HG03108 (cell line): ENCODE measurements at regions not wholly inside any gene's neighbourhood (a gene's known extent, or its start where the extent isn't known, plus 50 kb on each side); places are given as distances from the start of the nearest gene placed in this dataset.

Source experiments
- ATAC-seq: cut with Tn5 transposase; IDR thresholded peaks from one replicate; pipeline ENCODE4 v1.9.1; 2021; ENCODE audit warnings: moderate library complexity; ENCODE audit not compliant: unreplicated experiment

- ATAC-seq, result no peak
These were observed 81.4 kb downstream of the ZNF608 start for GRCh38 chr5:124665035-124665434.

GRCh38 chr5:124664287-124664686 lies 82.2 kb downstream of the ZNF608 start:
- no peak for ATAC-seq

GRCh38 chr5:124663101-124663506 lies 83.3 kb downstream of the ZNF608 start:
- ATAC-seq, result no peak

DNA sequence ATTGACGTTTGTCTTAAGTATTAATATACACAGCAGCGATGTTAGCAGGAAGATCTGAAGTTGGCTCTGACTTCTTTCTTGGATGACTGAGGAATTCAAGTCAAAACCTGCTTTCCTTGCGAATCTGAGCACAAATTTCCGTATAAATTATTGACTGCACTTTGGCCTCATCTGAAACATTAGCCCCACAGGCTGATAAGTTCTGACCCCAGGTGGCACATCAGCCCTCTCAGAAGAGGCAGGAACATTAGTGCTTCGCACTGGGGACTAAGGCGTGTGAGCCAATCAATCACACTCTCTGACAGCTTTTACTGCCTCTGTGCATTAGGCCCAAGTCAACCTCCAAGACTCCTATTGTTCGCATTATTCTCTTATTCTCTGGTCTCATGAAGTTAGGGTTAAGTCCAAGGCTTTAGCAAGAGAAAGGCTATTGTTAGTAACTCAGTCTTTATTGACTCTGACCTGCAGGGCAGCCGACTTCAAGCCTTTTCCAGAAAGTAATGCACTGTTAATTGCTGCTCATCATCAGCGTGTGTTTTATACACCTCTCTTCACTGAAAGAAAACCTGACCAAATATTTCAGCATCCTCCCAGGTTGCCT lies 84.2 kb downstream of the ZNF608 start:
- no peak for ATAC-seq

DNA sequence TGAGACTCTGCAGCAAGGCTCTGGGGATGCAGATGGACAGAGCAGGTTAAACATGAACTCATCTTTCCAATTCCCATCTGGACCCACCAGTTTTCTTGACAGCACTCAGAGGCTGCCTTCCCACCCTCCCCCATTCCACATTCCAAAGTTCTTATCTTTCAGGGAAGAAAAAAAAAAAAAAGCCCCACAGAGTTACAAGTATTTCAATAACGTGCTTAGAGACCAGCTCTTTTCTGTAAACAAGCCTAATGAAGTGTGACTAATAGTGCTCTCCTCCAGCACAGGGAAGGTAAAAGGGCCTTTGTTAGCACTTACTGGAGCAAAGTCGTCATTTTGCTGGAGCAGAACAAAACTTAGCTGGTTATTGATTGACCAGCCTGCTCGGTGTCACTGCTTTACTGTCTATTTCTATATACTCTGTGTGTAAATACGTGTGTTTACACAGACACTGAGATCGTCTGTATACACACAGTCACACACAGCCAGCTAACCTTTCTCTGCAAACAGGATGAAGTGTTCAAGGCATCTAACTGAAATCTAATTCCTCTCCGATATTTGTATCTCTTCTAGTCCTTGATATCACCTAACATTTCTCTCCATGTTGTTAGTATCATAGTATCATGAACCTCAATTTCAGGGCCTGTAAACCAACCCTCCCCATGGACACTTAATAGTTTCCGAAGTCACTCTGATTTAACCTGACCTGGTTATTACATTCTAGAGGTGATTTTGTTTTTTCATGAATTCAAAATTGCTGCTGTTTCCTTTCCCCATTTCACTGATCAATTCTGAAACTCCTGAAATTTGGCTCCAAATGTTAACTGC lies 84.9 kb downstream of the ZNF608 start:
- no peak for ATAC-seq

DNA sequence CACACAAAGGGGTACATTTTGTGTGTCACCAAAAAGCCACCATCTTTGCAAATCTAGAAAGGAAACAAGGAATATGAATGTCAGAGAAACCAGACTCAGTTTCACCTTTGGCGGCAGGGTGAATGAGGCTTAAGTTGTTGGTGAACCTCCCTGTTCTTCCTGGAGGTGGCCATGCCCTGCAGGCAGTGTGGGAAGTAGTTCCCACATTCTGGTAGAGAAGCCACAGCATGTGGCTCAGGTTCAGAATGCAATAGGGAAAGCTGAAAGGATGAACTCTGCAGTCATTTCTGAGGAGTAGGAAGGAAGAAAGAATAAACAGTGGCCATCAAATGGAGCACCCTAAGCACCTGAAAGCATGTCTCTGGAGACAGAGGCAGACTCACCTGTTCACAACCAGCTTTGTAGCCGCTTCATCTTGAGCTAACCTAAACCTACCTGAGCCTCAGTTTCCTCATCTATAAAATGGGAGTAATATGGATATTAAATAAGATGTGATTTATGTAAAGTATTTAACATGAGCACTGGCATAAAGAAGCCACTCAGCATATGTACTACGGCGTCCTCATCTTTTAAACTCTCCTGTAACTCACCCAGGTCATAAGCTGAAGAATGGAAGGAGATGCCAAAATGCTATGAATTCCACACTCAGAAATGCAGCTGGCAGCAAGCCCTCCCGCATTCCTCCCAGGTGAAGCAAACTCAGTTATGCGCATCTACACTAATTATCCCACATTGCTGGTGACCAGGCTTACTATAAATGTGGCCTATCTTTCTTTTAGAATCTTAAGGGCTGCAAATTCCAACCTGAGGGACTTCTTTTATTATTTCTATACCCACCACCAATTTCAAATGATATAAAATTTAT lies 86.0 kb downstream of the ZNF608 start:
- ATAC-seq, result no peak

DNA sequence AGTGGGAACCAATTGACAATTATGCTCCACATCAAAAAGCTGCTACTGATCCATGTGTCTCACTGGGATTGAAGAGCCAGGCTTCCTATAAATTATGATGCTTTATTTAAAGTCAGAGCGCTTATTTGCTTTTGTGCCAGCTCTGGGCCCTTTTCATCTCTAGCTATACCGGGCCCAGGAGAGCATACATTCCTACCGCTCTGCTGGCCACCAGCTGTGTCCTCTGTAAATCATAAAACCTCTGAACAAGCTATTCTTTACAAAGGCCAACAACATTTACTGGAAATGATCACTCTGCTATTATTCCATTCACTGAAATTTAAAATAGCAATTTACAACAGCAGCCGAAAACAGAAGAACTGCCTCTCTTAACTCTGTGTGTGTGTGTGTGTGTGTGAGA lies 86.6 kb downstream of the ZNF608 start:
- no peak for ATAC-seq

GRCh38 chr5:124658867-124659557 lies 87.4 kb downstream of the ZNF608 start:
- no peak for ATAC-seq

DNA sequence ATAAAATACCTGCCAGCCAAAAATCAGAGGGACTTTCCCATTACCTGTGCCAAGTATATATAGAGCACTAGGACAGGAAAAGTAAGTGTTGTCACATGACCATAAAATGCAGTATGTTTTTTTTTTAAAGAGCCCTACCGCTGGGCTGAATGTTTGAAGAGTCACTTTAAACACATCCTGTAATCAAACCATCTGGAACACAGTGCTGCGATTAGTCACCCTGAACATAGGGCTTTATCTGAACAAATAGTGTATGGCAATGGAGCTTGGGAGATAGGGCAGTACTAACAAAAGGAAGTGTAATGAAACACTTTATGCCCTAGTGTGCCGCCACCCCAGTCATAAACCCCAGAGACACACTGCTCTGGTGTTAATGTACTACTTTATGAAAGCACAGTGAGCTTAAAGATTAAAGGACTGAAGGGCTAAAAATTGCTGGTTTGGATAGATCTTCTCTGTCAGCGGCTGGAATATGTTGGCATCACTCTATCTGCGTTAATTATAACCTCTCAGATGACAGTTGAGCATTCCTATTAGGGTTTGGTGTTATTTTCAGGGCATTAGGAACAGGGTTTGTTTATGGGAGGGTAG lies 90.4 kb downstream of the ZNF608 start:
- ATAC-seq, result peak; percentile 34

DNA sequence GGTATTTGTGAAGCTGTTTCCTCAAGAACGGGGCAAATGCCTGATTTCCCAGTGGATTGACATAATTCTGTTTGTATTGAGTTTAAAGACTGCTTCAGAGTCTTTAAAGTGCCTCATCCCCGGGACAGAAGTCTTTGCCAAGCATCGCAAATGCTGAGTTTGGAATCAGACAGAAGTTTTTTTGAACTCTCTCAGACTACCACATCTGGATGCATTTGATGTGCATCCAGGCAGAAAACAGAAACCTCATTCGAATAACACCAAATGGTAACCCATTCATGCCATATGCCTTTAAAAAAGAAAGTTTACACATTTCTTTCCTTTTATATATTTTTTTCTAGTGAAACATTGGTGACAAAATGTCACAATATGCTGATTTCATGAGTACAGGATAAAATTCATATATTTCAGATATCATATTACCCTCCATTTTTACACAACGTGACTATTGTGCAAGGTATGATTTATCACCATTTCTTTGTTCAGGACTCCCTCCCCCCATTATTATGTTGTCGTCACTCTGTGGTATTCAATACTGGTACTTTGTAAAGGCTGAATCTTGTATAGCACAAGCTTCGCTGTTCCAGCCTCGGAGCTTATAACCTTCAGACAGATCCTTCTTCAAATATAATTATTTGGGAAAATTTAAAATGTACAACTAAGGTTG lies 91.1 kb downstream of the ZNF608 start:
- no peak for ATAC-seq

DNA sequence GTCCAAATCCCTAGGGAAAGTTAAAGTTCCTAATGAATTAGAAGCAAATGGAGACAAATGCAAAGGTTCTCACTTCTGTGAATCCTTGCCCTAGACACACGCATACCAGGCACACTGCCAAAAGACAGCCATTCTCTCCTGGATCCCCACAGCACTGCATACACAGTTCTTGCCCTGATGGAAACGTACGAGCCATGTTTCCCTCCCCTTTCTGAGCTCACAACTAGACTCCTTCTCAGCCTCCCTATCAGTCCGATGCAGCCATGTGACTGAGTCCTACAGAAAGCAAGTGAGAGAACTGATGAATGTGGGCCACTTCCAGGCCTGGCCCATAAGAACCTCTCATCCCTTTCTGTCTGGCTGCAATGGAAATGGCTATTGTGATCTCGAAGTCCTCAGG lies 92.0 kb downstream of the ZNF608 start:
- ATAC-seq, result no peak

DNA sequence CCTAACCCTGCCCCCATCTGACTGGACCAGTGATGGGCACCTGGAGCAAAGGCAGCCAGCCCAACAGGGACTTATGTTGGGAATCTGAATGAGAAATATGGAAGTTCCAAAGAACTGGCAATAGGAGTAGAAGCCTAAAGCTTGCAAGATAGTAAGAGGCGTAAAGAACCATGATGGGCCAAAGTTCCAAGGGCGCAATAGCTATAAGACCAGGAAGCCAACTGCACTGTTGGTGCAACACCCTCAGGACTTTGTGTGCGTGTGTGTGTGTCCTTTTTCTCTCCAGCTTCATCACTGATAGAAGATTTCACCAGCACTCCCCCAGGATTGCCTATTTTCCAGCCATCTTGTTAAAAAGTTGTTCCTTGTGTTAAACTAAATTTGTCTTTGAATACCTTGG lies 92.8 kb downstream of the ZNF608 start:
- no peak for ATAC-seq

DNA sequence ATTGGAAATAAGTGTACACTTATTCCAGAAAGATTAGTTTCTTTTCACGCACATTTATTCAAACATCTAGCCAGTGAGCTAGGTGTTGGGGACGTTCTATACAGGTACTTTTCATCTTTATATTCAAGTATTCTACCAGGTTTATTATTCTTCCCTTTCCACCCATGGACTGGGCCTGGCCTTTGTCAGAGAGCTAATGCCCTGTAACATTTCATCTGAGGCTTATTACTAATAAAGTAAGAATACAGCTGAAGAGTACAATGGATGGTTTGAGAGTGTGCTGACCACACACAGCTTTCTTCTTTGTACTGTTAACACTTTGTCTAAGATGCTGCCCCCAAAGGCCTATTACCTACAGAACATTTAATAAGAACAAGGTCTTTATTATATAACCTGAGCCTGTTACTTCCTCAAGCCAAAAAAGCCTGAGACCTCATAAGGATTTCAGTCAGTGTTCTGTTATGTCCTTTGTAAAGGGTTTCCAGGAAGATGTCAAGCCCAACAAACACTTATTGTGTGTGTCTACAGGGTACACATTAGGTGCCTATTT lies 93.5 kb downstream of the ZNF608 start:
- no peak for ATAC-seq

DNA sequence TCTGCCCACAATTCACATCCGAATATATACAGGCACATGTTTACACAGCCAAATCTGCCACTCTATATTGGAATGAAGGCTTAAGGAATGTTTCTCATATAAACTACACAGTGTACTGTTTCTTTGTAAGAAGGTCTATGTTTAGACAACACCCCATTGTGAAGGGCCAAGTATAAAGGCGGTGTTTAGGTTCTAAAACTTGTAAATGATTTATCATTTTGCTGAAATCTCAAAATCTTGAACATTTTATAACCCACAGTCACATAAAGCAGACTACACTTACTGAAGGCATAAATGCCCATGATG lies 94.0 kb downstream of the ZNF608 start:
- ATAC-seq, result no peak

DNA sequence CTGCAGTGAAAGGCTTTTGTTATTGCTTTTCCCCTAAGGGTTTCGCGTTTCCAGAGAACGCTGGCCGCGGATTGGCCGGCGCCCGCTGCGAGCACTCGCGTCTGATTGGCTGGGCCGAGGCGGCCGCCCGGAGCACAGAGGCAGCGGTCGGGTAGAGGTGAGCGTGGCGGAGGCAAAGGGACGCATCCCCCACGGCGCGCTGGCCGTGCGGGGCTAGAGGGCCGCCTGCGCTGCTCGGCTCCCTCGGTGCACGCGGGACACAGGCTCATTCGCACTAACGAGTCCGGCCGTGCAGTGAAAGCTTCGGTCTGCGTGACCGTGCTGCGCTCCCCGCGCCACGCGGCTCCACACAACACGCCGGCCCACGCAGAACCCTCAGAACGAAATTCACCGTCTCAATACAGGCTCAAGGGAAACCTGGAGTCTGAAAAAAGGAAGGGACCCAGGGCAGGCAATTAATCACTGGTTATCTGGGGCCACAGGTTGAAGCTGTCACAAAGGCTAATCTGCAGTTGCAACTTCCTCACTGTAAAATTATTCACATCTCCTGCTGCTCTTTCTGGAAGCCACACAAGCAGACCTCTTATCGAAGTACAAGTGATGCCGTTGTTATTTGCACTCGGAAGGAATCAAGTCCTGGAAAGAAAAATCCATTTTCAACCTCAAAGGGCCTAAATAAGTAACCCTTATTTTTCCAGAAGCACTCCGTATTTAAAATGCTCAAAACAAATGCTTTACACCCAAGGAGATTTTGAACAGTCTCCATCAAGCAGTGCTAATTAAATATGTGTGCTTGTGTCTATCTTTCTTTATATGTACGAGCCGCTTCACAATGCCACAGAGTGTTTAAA lies 94.6 kb downstream of the ZNF608 start:
- peak; percentile 16 for ATAC-seq

DNA sequence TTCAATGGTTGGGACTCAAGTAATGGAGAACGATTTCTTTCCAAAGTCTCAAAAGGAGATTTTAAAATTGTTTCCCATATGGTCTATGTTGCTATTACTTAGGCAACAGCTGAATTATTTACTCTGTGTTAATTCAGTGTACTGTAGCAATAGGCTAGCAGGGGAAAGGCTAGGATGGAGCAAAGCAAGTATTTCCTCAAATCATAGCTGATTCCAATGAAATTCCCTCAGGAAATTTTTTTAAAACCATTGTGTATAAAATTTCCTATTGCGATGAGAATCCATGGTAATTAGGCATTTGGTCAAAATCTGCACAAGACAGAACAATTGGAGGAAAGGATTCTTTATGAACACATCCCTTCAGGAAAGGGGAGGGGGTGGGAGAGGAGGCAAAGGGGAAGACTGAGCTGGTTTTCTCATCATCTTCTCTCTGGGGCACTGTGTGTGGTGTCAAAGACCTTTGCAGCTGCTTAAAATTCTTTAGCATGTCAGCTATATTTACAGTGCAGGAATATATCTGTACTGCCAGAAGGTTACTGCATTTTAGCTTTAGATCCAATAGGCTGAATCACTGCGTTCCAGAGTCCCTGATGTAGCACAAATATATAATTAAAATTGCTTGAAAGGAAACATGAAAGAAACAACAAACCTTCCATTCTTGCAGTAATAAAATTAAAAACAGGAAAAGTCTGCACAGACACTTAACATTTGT lies 95.3 kb downstream of the ZNF608 start:
- no peak for ATAC-seq

DNA sequence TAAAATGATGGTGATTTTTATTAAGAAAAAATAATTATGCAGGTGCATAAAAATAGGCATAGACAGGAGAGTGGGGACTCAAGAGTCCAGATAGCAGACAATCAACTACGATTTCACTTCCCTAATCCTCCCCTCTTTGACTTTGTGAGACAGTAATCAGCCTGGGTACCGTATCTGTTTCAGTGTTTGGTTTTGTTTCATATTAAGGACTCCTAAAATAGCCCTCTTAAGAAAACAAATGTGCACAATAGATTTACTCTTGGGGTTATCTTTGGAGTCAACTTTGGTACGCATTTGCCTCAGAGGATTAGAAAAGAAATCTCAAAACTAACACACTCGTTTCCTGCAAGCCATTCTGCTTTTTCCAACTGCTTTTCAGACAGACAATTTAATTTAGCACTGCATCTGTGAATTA lies 96.3 kb downstream of the ZNF608 start:
- ATAC-seq, result peak; percentile 69

- ATAC-seq, result peak; percentile 73
These were observed 96.8 kb downstream of the ZNF608 start for GRCh38 chr5:124649491-124650146.
